Spleen (tissue), 7 donors: ENCODE measurements at regions not wholly inside any gene's neighbourhood (a gene's known extent, or its start where the extent isn't known, plus 50 kb on each side); places are given as distances from the start of the nearest gene placed in this dataset.

Experiments used
- POLR2A ChIP-seq, 3 donors: fragments of 450-650 bp; IDR thresholded peaks; one replicate each; pipeline ENCODE4 v1.5.1; 2017; ENCODE audit warnings: antibody characterized with exemption in 3 of 3, mild to moderate bottlenecking in 1 of 3
- POLR2AphosphoS5 ChIP-seq, 3 donors: sonication (generic); formaldehyde crosslinking; IDR thresholded peaks; one replicate each; pipeline ENCODE4 v1.5.1; 2017; ENCODE audit warnings: antibody characterized with exemption in 3 of 3
- TF ChIP-seq, protein P1 (sequence below), 11 experiments: fragments of 200-600 bp in 7 of 11; fragments of 450-650 bp in 4 of 11; sonication (generic) in 4 of 11; IDR thresholded peaks in 8 of 11; conservative IDR thresholded peaks in 3 of 11; 1 replicate in 7 of 11; 2 replicates in 4 of 11; pipeline versions ENCODE4 v1.4.0 to v1.8.0; 2016 to 2021; ENCODE audit warnings: antibody characterized with exemption in 11 of 11, inconsistent platforms in 4 of 11, mild to moderate bottlenecking in 1 of 11
- donor health status: DM: no; HTN: no; CAD: no; lungs with moderate emphysema.
- donor health status: DM: no; HTN: no; CAD: no.
- donor health status: DM: no; HTN: no; CAD: no.

DNA sequence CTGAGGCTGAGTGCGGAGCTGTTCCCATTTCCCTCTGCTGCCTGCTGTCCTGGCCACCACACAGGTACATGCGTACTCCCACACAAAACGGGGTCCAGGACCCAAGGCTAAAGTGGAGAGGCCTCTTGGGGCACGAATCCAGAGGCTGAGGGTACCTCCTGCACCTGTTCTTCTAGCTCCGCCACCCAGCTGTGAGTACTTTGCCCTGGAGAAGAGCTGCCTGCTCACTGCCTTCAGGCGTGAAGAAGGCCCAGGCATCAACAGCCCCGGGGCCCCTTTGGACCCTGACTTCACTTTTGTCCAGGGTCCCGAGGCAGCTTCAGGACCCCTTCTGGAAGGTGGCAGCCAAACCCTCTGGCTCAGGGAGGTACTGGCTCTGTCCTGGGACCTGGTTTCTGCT lies 88.6 kb downstream of the HIF1AN start:
- no peak for TF ChIP-seq POLR2A (IDR thresholded peaks at IDR 0.05)
- TF ChIP-seq, protein P1, sequence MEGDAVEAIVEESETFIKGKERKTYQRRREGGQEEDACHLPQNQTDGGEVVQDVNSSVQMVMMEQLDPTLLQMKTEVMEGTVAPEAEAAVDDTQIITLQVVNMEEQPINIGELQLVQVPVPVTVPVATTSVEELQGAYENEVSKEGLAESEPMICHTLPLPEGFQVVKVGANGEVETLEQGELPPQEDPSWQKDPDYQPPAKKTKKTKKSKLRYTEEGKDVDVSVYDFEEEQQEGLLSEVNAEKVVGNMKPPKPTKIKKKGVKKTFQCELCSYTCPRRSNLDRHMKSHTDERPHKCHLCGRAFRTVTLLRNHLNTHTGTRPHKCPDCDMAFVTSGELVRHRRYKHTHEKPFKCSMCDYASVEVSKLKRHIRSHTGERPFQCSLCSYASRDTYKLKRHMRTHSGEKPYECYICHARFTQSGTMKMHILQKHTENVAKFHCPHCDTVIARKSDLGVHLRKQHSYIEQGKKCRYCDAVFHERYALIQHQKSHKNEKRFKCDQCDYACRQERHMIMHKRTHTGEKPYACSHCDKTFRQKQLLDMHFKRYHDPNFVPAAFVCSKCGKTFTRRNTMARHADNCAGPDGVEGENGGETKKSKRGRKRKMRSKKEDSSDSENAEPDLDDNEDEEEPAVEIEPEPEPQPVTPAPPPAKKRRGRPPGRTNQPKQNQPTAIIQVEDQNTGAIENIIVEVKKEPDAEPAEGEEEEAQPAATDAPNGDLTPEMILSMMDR (IDR thresholded peaks at IDR 0.05 in 8 of 11, conservative IDR thresholded peaks at IDR 0.05 in 3 of 11): no peak
- no peak for TF ChIP-seq POLR2AphosphoS5 (IDR thresholded peaks at IDR 0.05)
